GM21447 (cell line): ENCODE measurements at regions not wholly inside any gene's neighbourhood (a gene's known extent, or its start where the extent isn't known, plus 50 kb on each side); places are given as distances from the start of the nearest gene placed in this dataset.
"Not testable (repeated sequence)": the region's sequence is repeated elsewhere in the genome, so short reads cannot be mapped to it uniquely, and the experiment has no call there.

Experiments used
- ATAC-seq: cut with Tn5 transposase; IDR thresholded peaks from one replicate; pipeline ENCODE4 v1.9.1; 2021; ENCODE audit not compliant: unreplicated experiment

DNA sequence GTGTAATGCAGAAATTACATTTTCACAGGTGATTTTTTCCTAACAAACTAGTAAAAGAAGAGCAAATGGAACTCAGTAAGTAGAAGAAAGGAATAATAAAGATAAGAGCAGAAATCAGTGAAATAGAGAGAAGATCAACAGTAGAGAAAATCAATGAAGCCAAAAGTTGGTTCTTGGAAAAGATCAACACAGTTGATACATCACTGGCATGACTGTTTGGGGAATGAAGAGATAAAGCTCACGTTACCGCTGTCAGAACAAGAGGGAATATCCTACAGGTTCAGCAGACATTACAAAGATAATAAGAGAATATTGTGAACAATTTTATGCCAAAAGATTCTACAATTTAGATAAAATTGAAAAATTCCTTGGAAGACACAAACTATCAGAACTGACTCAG, 146.4 kb downstream of the ACTR3B start:
- no peak for ATAC-seq

- no peak for ATAC-seq
Measured at GRCh38 chr7:152907042-152907761, 147.7 kb downstream of the ACTR3B start.

DNA sequence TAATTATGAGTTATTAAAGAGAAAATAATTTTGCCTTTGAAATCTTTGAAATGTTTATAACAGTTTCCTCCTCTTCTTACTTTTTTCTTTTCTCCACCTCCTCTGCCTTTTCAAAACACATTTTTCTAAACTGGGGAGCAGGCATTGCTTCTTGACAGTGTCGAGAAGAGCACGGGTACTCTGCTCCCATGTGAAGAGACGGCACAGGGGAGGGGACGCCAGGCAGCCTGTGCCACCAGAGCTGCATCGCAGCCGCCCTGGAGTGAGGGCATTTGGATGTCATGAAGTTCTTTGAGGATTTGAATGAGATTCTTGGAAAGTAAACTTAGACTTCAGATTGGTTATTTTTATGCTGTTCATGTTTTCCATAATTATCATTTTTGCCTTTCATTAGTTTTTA, 149.7 kb downstream of the ACTR3B start:
- ATAC-seq = no peak

DNA sequence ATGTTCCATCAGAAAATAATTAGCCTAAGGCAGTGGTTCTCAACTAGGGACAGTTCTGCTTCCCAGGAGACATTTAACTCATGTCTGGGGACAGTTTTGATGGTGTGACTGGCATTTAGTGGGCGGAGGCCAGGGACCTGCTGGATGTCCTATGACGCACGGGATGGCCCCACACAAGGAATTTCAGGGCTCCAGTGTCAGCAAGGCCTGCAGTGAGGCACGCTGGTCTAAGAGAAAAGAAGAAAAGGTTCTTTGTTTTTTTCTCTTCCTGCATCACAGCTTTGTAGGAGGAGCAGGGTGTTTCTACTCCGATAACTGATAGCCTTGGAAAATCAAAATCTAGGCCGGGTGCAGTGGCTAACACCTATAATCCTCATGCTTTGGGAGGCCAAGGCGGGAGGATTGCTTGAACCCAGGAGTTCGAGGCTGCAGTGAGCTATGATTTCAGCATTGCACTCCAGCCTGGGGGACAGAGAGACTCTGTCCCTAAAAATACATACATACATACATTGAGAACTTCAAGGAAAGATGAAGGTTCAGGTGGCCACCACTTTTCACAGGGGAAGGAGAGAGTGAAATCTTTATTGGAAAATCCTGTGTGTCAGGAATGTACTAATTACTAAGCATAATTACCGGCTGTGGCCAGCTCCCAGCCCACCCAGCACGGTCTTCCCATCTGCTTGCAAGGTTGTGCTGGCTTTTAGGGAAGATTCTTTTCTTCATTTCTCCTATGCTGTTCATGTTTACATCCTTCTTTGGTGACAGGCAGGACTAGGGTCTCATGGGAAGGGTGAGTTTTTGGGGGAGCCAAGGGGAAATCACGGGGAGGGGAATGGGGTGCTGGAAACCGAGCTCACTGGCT, 150.4 kb downstream of the ACTR3B start:
- ATAC-seq = no peak

GRCh38 chr7:152910545-152911225, 151.1 kb downstream of the ACTR3B start:
- ATAC-seq = no peak

- no peak for ATAC-seq
Measured at GRCh38 chr7:152911226-152911560, 151.6 kb downstream of the ACTR3B start.

GRCh38 chr7:152911922-152912321, 152.4 kb downstream of the ACTR3B start:
- no peak for ATAC-seq

DNA sequence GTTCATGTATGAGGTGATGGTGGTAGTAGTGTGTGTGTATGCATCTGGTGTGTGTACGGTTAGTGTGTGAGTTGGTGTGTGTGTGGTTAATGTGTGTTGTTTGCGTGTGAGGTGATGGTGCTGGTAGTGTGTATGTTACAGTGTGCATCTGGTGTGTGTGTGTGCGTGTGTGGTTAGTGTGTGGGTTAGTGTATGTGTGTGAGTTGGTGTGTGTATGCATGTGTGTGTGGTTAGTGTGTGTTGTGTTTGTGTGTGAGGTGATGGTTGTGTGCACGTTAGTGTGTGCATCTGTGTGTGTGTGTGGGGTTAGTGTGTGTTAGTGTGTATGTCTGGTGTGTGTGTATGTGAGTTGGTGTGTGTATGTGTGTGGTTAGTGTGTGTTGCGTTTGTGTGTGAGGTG, 153.0 kb downstream of the ACTR3B start:
- no peak for ATAC-seq

- ATAC-seq = no peak
Measured at GRCh38 chr7:152913492-152913891, 153.9 kb downstream of the ACTR3B start.

DNA sequence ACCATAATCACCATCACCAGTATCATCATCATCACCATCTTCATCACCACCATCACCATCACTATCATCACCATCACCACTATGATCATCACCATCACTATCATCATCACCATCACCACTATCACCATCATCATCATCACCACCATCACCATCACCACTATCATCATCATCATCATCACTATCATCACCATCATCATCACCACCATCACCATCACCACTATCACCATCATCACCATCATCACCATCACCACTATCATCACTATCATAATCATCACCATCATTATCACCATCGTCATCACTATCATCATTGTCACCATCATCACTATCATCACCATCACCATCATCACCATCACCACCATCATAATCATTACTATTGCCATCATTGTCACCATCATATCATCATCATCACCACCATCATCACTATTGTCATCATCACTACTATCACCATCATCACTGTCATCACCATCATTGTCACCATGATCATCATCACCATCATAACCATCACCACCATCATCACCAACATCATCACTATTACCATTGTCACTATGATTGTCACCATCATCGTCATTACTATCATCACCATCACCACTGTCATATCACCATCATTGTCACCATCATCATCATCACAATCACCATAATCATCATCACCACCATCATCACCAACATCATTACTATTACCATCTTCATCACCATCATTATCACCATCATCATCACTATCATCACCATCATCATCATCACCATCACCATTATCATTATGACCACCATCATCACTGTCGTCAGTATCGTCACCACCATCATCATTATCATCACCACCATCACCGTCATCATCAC, 154.7 kb downstream of the ACTR3B start:
- ATAC-seq = no peak

GRCh38 chr7:152914845-152915102, 155.2 kb downstream of the ACTR3B start:
- not testable (repeated sequence) for ATAC-seq

DNA sequence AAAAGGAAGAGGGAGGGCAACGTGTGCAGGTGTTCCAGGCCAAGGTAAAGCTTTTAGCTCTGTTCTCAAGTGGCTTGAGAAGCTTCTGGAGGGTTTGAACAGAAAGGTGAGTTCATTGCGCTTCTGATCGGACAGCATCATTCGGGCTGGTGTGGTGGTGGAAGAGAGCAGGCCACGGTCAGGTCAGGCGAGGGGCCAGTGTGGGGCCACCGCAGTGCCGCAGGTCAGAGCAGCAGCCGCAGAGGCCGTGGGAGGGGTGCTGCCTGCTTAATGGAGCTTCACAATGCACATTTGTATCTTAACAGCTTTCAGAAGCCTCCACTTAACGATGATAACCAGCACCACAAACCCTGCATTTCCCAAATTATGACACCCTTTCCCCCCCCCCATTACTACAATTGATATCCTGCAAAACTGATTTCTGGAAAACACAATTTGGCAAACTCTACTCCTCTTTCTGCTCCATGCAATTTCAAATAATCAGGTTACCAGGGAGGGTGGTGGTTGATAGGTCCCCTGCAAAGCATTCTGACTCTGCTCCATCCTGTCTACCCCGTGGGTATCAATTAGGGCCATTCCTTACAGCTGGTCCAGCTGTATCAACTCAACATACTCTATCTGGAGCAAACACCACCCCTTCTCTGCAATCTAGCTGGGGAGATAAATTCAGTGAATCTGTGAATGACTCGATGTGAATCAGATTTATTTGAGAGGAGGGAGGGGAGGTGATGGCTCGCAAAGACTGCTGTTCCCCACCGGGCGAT, 162.9 kb downstream of the ACTR3B start:
- no peak for ATAC-seq

DNA sequence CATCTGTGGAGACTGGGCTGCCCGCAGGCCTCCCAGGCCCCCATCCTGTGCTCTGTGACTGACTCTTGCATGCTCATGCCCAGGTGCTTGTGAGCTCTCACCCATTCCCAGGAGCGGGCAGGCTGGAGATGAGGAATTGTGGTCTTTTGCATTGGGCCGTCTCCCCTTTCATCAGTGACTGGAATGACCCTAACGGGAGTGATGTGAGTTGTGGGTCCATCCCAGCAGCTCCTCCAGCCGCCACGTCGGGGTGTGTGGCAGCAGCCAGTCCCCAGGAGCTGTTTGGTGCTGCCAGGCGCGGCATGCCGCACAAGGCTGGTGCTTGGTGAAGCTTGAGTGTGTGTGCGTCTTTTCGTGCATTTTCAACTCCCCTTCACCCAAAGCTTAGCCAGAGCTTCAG, 164.2 kb downstream of the ACTR3B start:
- no peak for ATAC-seq

DNA sequence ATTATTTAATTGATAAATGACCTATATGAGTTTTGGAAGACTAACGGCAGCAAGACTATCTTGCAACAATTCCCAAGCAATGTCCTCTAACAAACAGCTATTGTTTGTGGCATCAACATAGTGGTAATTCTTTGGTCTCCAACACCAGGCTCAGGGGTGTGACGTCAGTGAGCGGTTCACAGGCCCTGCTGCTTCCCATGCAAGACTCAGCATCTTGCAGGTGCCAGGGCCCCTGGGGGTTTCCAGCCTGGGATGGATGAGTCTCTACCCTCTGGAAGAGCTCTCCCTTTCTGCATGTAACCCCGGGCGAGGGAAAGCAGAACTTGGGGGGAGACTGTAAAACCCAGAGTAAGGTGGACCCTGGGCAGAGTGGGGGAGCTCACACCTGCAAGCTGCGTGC, 164.7 kb downstream of the ACTR3B start:
- no peak for ATAC-seq

- ATAC-seq = no peak
Measured at GRCh38 chr7:152924826-152925411, 165.4 kb downstream of the ACTR3B start.

GRCh38 chr7:152925412-152926147, 166.0 kb downstream of the ACTR3B start:
- ATAC-seq = no peak

DNA sequence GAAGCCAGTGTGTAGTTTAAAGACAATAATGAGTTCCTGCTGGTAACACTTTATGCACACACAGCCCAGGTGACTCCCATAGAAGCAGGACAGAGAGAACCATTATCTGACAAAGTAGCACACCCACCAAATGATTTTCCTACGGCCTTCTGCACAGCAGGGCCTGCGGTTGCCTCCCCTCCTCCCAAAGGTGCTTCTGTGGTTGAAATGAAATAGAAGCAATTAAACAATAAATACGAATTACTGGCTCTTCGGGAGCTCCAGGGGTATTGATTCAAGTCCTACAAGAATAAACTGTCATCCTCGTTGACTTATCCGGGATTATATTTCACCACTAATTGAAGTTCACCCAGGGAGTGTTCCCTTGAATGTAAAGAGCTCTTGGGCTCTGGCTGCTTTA, 172.1 kb downstream of the ACTR3B start:
- no peak for ATAC-seq

DNA sequence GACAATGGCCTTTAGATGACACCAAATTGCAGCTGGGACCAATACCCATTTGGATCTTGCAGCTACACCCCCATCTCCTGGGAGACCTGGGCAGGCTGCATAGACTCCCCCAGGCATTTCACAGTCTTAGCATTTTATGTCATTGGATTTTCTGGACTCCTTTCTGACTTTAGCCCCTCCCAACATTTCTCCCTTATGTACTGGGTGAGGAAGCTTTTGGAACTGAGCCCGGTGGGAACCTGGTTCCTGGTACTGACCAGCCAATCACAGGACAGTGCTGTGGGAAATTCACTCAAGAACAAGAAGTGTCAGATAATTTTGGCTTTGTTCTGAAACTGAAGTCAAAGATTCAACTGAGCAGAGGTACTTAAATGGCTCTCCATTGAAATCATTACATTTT, 177.7 kb downstream of the ACTR3B start:
- no peak for ATAC-seq

DNA sequence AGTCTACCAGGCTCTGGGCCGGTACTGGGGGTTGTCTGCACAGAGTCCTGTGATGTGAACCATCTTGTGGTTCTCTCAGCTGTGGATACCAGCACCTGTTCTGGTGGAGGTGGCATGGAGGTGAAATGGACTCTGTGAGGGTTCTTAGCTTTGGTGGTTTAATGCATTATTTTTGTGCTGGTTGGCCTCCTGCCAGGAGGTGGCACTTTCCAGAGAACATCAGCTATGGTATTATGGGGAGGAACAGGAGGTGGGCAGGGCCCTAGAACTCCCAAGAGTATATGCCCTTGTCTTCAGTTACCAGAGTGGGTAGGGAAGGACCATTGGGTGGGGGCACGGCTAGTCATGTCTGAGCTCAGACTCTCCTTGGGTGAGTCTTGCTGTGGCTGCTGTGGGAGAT, 187.1 kb downstream of the ACTR3B start:
- not testable (repeated sequence) for ATAC-seq

GRCh38 chr7:152947686-152948085, 188.1 kb downstream of the ACTR3B start:
- ATAC-seq = no peak
